Activated CD4-positive, alpha-beta T cell treated with anti-CD3 and anti-CD28 coated beads, Interleukin-2, amount 50 U/mL, for 1 hour (primary cell): ENCODE measurements at regions not wholly inside any gene's neighbourhood (a gene's known extent, or its start where the extent isn't known, plus 50 kb on each side); places are given as distances from the start of the nearest gene placed in this dataset.
"Not testable (repeated sequence)": the region's sequence is repeated elsewhere in the genome, so short reads cannot be mapped to it uniquely, and the experiment has no call there.

Experiments
- DNase-seq: peaks from one replicate; pipeline ENCODE4 v3.0.0-alpha.2; 2020

GRCh38 chr4:189560605-189561004, 380.1 kb upstream of the FRG1 start:
- DNase-seq, result not testable (repeated sequence)

DNA sequence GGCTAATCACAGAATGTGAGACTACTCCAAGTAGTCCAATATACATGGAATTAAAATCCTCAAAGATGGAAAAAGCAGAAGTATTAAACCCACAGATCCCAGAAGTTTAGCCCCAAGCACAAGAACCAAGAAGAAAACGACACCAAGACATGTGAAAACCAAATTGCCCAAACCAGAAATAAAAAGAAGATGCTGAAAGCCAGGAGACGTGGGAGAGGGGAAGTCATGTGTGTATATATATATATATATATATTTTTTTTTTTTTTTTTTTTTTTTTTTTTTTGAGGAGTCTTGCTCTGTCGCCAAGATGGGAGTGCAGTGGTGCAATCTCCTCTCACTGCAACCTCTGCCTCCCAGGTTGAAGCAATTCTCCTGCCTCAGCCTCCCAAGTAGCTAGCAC, 376.9 kb upstream of the FRG1 start:
- not testable (repeated sequence) for DNase-seq

GRCh38 chr4:189566271-189566670, 374.4 kb upstream of the FRG1 start:
- DNase-seq, result not testable (repeated sequence)

GRCh38 chr4:189566900-189567299, 373.8 kb upstream of the FRG1 start:
- DNase-seq, result not testable (repeated sequence)

- not testable (repeated sequence) for DNase-seq
These were observed 361.0 kb upstream of the FRG1 start for GRCh38 chr4:189579645-189580044.

- DNase-seq, result not testable (repeated sequence)
These were observed 353.6 kb upstream of the FRG1 start for GRCh38 chr4:189586908-189587632.

GRCh38 chr4:189589201-189589600, 351.5 kb upstream of the FRG1 start:
- DNase-seq, result not testable (repeated sequence)

- no peak for DNase-seq
These were observed 347.8 kb upstream of the FRG1 start for GRCh38 chr4:189592890-189593289.

DNA sequence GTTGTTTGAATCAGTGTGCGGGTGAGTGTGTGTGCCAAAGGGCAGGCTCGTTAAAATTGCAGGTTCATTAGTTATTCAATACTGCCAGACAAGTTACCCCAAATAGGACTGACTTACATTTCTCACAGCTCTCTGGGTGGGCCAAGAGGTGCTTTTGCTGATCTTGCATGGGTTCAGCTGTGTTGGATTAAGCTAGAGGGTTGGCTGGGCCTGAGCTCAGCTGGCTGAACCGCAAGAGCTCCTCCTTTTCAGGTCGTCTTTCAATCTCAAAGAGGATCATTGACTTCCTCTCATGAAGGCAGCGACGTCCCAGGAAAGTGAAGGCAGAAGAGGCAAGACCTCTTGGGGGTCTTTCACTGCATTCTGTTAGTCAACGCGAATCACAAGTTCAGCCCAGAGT, 343.3 kb upstream of the FRG1 start:
- DNase-seq, result no peak

DNA sequence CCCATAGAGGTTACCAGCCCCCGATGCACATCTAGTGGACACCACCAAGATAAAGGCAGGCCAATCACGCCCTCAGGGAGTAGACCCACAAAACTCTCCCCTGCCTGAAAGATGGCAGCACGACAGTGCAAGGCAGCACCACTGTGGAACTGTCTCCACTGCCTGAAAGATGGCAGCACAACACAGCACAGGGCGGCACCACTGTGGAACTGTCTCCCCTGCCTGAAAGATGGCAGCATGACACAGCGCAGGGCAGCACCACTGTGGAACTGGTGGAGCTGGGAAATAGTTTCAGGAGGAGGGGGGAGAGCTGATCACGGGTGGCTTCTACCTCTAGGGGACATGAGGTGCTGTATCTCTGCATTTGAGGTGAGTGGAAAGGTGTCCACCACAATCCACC, 340.4 kb upstream of the FRG1 start:
- DNase-seq, result no peak

DNA sequence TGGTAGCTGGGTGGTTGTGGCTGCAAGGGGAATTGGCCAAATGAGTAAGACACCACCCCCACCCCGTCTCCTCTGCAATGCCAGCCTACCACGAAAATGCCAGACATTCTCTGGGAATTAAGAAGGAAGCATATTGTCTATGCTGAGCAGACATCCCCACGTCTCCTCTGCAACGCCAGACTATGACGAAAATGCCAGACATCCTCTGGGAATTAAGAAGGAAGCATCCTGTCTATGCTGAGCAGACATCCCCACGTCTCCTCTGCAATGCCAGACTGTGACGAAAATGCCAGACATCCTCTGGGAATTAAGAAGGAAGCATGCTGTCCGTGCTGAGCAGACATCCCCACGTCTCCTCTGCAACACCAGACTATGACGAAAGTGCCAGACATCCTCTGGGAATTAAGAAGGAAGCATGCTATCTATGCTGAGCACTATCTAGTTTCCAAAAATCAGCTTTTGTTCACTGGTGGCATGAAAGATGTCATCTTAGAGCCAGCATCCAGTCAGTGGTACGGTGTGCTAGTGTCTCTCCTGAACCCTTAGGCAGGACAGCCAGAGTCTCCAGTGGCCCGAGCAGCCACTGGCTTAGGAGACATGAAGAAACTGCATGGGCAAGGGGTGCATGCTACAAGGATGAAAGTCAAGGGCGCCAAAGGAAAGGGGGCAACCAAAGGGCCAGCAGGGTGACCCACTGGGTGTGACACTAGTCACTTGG, 339.8 kb upstream of the FRG1 start:
- DNase-seq, result no peak

- not testable (repeated sequence) for DNase-seq
These were observed 337.8 kb upstream of the FRG1 start for GRCh38 chr4:189602827-189603226.

GRCh38 chr4:189610571-189610970, 330.1 kb upstream of the FRG1 start:
- DNase-seq, result not testable (repeated sequence)

DNA sequence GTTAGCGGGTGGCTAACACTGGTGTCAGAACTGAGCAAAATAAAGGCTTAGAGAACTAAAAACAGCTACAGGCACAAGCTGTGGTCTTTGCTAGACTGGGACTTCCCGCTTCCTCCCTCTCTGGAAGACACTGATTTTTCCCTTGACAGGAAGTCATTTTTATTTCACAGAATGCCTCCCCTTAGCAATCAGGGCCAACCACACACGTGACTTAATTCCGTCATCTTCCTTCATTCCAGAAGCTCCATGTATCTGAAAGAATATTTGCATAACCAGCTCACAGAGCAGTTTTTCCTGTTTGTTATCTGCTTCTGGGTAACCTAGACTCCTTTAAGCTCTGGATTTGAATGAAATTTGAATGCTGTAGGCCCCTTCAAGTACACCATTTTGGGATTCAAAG, 327.5 kb upstream of the FRG1 start:
- DNase-seq, result no peak

- no peak for DNase-seq
These were observed 325.4 kb upstream of the FRG1 start for GRCh38 chr4:189615217-189615663.

DNA sequence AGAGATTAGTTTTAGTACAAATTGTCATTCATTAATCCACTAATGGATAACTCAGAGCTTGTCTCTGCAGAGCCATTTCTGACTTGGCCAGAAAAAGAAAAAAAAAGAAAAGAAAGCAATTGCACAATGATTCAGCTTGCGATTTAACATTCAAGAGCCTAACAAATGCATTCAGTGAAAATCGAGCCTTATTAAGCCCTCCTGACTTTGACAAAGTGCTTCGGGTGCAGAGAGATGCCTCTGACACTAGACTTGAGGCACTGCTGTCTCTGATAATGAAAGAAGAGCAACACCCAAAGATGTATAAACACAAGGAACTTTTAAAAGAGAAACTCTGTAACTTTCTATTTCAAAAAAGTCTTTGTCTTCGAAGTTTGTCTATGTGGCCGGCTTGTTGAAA, 322.9 kb upstream of the FRG1 start:
- not testable (repeated sequence) for DNase-seq

DNA sequence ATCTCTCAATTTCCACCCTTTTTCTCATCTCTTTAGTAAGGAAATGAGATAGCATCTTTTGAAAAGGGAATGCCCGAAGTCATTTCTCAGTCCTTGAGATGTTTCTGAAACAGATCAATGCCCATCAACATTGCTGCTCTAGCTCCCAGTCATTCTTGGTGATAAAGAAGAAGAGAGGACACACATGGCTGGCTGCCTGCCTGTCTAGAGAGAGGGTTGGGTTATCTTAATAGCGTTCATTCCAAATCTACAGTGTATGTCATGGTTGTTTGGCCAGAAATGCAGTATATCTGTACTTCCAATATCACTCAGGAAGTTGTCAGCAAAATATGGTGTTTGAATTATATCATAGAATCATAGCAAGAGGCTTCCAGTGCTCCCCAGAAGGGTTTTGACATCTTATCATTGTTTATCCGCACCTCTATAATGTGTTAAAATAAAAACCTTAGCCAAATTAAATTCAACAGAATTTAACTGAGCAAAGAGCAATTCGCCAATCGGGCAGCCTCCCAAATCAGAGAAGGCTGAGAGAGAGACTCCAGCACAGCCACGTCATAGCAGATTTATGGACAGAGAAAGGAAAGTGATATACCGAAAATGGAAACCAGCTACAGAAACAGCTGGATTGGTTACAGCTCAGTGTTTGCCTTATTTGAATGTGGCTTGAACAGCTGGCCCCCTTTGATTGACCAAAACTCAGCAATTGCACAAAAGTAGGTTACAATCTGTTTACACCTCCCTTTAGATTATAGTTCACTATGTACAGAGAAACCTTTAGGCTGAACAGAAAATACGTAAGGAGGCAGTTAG, 321.0 kb upstream of the FRG1 start:
- not testable (repeated sequence) for DNase-seq

GRCh38 chr4:189622574-189622973, 318.1 kb upstream of the FRG1 start:
- not testable (repeated sequence) for DNase-seq

DNA sequence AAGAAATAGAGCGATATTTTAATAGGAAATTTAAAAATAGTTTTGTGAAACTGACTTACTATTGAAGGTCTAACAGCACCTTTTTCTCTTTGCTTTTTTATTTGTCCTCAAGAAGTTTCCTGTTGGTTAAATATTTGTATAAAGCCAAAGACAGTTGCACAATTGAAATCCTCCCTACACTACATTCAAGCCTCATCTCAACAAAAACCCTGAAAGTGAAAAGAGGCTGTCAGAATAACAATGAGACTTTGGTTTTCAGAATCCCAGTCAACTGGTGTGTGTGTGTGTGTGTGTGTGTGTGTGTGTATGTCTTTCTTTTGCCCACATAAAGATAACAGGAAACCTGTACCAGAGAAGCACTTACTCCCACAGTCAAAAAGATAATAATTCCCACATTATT, 313.6 kb upstream of the FRG1 start:
- DNase-seq, result not testable (repeated sequence)

- not testable (repeated sequence) for DNase-seq
These were observed 310.9 kb upstream of the FRG1 start for GRCh38 chr4:189629733-189630132.

GRCh38 chr4:189630913-189631567, 309.6 kb upstream of the FRG1 start:
- DNase-seq, result not testable (repeated sequence)

DNA sequence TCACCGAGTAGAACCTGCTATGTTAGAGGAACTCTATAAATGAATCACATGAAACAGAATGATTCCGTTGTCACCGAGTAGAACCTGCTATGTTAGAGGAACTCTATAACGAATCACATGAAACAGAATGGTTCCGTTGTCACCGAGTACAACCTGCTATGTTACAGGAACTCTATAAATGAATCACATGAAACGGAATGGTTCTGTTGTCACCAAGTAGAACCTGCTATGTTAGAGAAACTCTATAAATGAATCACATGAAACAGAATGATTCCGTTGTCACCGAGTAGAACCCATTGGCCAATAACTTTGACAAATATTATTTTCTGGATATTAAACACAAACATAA, 309.1 kb upstream of the FRG1 start:
- not testable (repeated sequence) for DNase-seq

DNA sequence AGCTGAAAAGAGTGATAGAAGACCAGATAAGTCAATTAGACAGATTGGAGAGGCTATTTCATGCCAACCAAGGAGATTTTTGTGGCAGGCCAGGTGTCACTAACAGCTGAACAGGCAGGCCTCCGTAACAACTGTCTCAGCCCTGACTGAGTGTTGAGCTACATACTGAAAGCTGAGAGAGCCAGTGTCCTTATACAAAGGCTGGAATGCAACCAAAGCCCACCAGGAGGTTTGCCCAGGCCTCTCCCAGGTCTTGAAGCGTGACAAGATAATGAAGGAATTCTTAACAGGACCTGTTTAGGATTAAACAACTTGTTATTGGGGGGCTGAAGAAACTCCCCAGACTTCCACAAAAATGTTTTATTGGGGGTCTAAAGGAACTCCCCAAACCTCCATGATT, 290.2 kb upstream of the FRG1 start:
- not testable (repeated sequence) for DNase-seq
